ENCODE measurements at regions not wholly inside any gene's neighbourhood (a gene's known extent, or its start where the extent isn't known, plus 50 kb on each side); places are given as distances from the start of the nearest gene placed in this dataset.

GRCh38 chr13:78325585-78325984, 277.8 kb downstream of the POU4F1 start:
- DNase-seq, result no peak

- DNase-seq, result no peak
These were observed 279.5 kb downstream of the POU4F1 start for GRCh38 chr13:78323848-78324247.

GRCh38 chr13:78323040-78323439, 280.3 kb downstream of the POU4F1 start:
- no peak for DNase-seq

- no peak for DNase-seq
These were observed 284.2 kb downstream of the POU4F1 start for GRCh38 chr13:78319101-78319627.

GRCh38 chr13:78317030-78317429, 286.3 kb downstream of the POU4F1 start:
- DNase-seq, result peak in 1 of 2 donors; percentile 11

GRCh38 chr13:78309497-78310180, 293.7 kb downstream of the POU4F1 start:
- no peak for DNase-seq

GRCh38 chr13:78306519-78307206, 296.7 kb downstream of the POU4F1 start:
- no peak for DNase-seq

GRCh38 chr13:78305171-78305570, 298.2 kb downstream of the POU4F1 start:
- DNase-seq, result no peak

- DNase-seq, result no peak
These were observed 303.3 kb downstream of the POU4F1 start for GRCh38 chr13:78299832-78300623.

- no peak for DNase-seq
These were observed 304.7 kb downstream of the POU4F1 start for GRCh38 chr13:78298657-78299056.

- no peak for DNase-seq
These were observed 316.6 kb downstream of the POU4F1 start for GRCh38 chr13:78286748-78287147.

GRCh38 chr13:78265098-78265497, 338.3 kb downstream of the POU4F1 start:
- no peak for DNase-seq

- DNase-seq, result no peak
These were observed 339.7 kb upstream of the EDNRB start for GRCh38 chr13:78258304-78258703.

- no peak for DNase-seq
These were observed 337.9 kb upstream of the EDNRB start for GRCh38 chr13:78256484-78256883.

GRCh38 chr13:78254113-78254512, 335.5 kb upstream of the EDNRB start:
- no peak for DNase-seq

GRCh38 chr13:78247362-78247761, 328.7 kb upstream of the EDNRB start:
- DNase-seq, result no peak

- no peak for DNase-seq
These were observed 322.8 kb upstream of the EDNRB start for GRCh38 chr13:78241278-78241919.

- no peak for DNase-seq
These were observed 321.1 kb upstream of the EDNRB start for GRCh38 chr13:78239714-78240113.

GRCh38 chr13:78238911-78239310, 320.3 kb upstream of the EDNRB start:
- DNase-seq, result no peak

- DNase-seq, result no peak
These were observed 310.3 kb upstream of the EDNRB start for GRCh38 chr13:78228940-78229339.

GRCh38 chr13:78228211-78228610, 309.6 kb upstream of the EDNRB start:
- DNase-seq, result no peak

GRCh38 chr13:78227709-78228108, 309.1 kb upstream of the EDNRB start:
- DNase-seq, result no peak

All from hippocampal formation (tissue), 2 donors.